ENCODE measurements at regions not wholly inside any gene's neighbourhood (a gene's known extent, or its start where the extent isn't known, plus 50 kb on each side); places are given as distances from the start of the nearest gene placed in this dataset.

- no peak for TF ChIP-seq CTCF (IDR thresholded peaks at IDR 0.05)
- TF ChIP-seq POLR2A (IDR thresholded peaks at IDR 0.05): no peak
Measured at GRCh38 chr2:126475031-126475430, 180.9 kb upstream of the GYPC start.
